GM23338 (cell line): ENCODE measurements at regions not wholly inside any gene's neighbourhood (a gene's known extent, or its start where the extent isn't known, plus 50 kb on each side); places are given as distances from the start of the nearest gene placed in this dataset.

Source experiments
- ATAC-seq: fragments of 200-7000 bp; cut with Tn5 transposase; 3 replicates; pipeline ENCODE4 v1.9.1; 2020
- DNase-seq: peaks from one replicate; pipeline ENCODE4 v3.0.0-alpha.2; 2015; ENCODE audit warnings: low spot score
- H2AFZ ChIP-seq: fragments of 200-600 bp; sonication (generic); 2 replicates; pipeline ENCODE4 v1.8.0; 2016; ENCODE audit warnings: antibody characterized with exemption, mild to moderate bottlenecking, moderate library complexity
- H3F3A ChIP-seq: fragments of 200-600 bp; sonication (generic); replicated peaks from 2 replicates; pipeline ENCODE4 v1.8.0; 2017; ENCODE audit warnings: antibody characterized with exemption, mixed run types, low read depth
- H3K27ac ChIP-seq: fragments of 200-600 bp; sonication (generic); 2 replicates; pipeline ENCODE4 v1.6.1; 2016; ENCODE audit warnings: low read depth
- H3K27me3 ChIP-seq: fragments of 200-600 bp; sonication (generic); 2 replicates; pipeline ENCODE4 v1.8.0; 2016; ENCODE audit warnings: mild to moderate bottlenecking, mixed run types, moderate library complexity; ENCODE audit not compliant: insufficient read depth
- H3K36me3 ChIP-seq: fragments of 200-600 bp; sonication (generic); 2 replicates; pipeline ENCODE4 v1.8.0; 2016; ENCODE audit warnings: mild to moderate bottlenecking; ENCODE audit not compliant: insufficient read depth
- H3K4me1 ChIP-seq: fragments of 200-600 bp; sonication (generic); 2 replicates; pipeline ENCODE4 v1.8.0; 2016; ENCODE audit warnings: mild to moderate bottlenecking, moderate library complexity; ENCODE audit not compliant: insufficient read depth
- H3K4me2 ChIP-seq: fragments of 200-600 bp; sonication (generic); 2 replicates; pipeline ENCODE4 v1.7.1; 2017; ENCODE audit warnings: mixed run types
- H3K4me3 ChIP-seq: fragments of 200-600 bp; sonication (generic); 2 replicates; pipeline ENCODE4 v1.6.1; 2016; ENCODE audit warnings: mixed run types
- H3K79me2 ChIP-seq: fragments of 200-600 bp; sonication (generic); replicated peaks from 2 replicates; pipeline ENCODE4 v1.8.0; 2017; ENCODE audit warnings: mild to moderate bottlenecking; ENCODE audit not compliant: insufficient read depth
- H3K9me2 ChIP-seq: fragments of 200-600 bp; sonication (generic); 2 replicates; pipeline ENCODE4 v1.8.0; 2017; ENCODE audit not compliant: insufficient read depth
- H4K20me1 ChIP-seq: fragments of 200-600 bp; sonication (generic); replicated peaks from 2 replicates; pipeline ENCODE4 v1.8.0; 2017; ENCODE audit warnings: mild to moderate bottlenecking; ENCODE audit not compliant: insufficient read depth
- H3K27ac Mint-ChIP-seq: 2 replicates; pipeline ENCODE4 v1.8.0; 2020; ENCODE audit warnings: inconsistent platforms, mild to moderate bottlenecking, moderate library complexity, mixed read lengths
- H3K27me3 Mint-ChIP-seq: 3 replicates; pipeline ENCODE4 v1.8.0; 2022; ENCODE audit warnings: low read depth, mild to moderate bottlenecking, moderate library complexity, mixed read lengths, inconsistent platforms; ENCODE audit not compliant: insufficient read depth, poor library complexity
- H3K36me3 Mint-ChIP-seq: 3 replicates; pipeline ENCODE4 v1.8.0; 2021; ENCODE audit warnings: low read depth, mild to moderate bottlenecking, inconsistent platforms, moderate library complexity, mixed read lengths
- H3K4me1 Mint-ChIP-seq: 3 replicates; pipeline ENCODE4 v1.8.0; 2020; ENCODE audit warnings: mild to moderate bottlenecking, inconsistent platforms, mixed read lengths
- H3K4me3 Mint-ChIP-seq: 3 replicates; pipeline ENCODE4 v1.8.0; 2021; ENCODE audit warnings: moderate library complexity, mild to moderate bottlenecking, inconsistent platforms, mixed read lengths
- H3K9me3 Mint-ChIP-seq: 3 replicates; pipeline ENCODE4 v1.8.0; 2020; ENCODE audit warnings: moderate library complexity, mild to moderate bottlenecking, inconsistent platforms, mixed read lengths
- CREB1 ChIP-seq: fragments of 250-450 bp; sonication (Bioruptor Pico); IDR thresholded peaks from 2 replicates; pipeline ENCODE4 v1.5.0; 2020; ENCODE audit warnings: low read depth, mild to moderate bottlenecking, moderate library complexity
- EZH2 ChIP-seq: fragments of 200-600 bp; sonication (generic); IDR thresholded peaks from one replicate; pipeline ENCODE4 v1.8.0; 2017; ENCODE audit warnings: antibody characterized with exemption, mild to moderate bottlenecking, low read depth; ENCODE audit not compliant: unreplicated experiment
- EZH2phosphoT487 ChIP-seq: fragments of 200-600 bp; sonication (generic); IDR thresholded peaks from one replicate; pipeline ENCODE4 v1.8.1; 2018; ENCODE audit warnings: antibody characterized with exemption; ENCODE audit not compliant: unreplicated experiment
- JUNB ChIP-seq: IDR thresholded peaks from one replicate; pipeline ENCODE4 v1.6.1; 2016; ENCODE audit warnings: antibody characterized with exemption; ENCODE audit not compliant: unreplicated experiment
- NANOG ChIP-seq: IDR thresholded peaks from 2 replicates; pipeline ENCODE4 v1.6.1; 2016; ENCODE audit warnings: antibody characterized with exemption, borderline replicate concordance
- POLR2AphosphoS5 ChIP-seq: IDR thresholded peaks from 2 replicates; pipeline ENCODE4 v1.6.1; 2016; ENCODE audit warnings: antibody characterized with exemption, low read depth
- ZNF114 ChIP-seq: fragments of 250-450 bp; sonication (Bioruptor Pico); IDR thresholded peaks from 2 replicates; pipeline ENCODE4 v1.5.0; 2020; ENCODE audit warnings: mild to moderate bottlenecking, moderate library complexity
- ZNF331 ChIP-seq: fragments of 250-450 bp; sonication (Bioruptor Pico); IDR thresholded peaks from 2 replicates; pipeline ENCODE4 v1.5.0; 2020; ENCODE audit warnings: low read depth, mild to moderate bottlenecking, moderate library complexity
- TF ChIP-seq, protein P1 (sequence below): IDR thresholded peaks from one replicate; pipeline ENCODE4 v1.6.1; 2018; ENCODE audit warnings: antibody characterized with exemption; ENCODE audit not compliant: unreplicated experiment
- TF ChIP-seq, protein P2 (sequence below): fragments of 250-450 bp; sonication (Bioruptor Pico); IDR thresholded peaks from 2 replicates; pipeline ENCODE4 v1.5.0; 2020; ENCODE audit warnings: mild to moderate bottlenecking, moderate library complexity
- TF ChIP-seq, protein P3 (sequence below): IDR thresholded peaks from 2 replicates; pipeline ENCODE4 v1.6.1; 2016; ENCODE audit warnings: antibody characterized with exemption
- TF ChIP-seq, protein P4 (sequence below), 2 experiments: fragments of 200-600 bp in 1 of 2; sonication (generic) in 1 of 2; conservative IDR thresholded peaks; 2 replicates each; pipeline versions ENCODE4 v1.5.1 to v1.6.1; 2016 to 2017; ENCODE audit warnings: antibody characterized with exemption in 2 of 2, low read depth in 2 of 2, mild to moderate bottlenecking in 2 of 2, moderate library complexity in 1 of 2

DNA sequence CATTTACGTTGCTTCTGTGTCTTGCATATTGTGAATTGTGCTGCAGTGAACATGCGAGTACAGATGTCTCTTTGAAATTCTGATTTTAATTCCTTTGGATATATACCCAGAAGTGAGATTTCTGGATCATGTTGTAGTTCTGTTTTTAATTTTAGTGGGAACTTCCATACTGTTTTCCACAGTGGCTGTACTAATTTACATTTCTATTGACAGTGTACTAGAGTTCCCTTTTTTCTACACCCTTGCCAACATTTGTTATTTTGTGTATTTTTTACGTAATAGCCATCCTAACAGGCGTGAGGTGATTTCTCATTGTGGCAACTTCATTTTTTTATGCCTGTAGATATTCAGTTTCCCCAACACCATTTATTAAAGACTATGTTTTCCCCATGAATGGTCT is 144.7 kb upstream of the INHBA start (continued):
- TF ChIP-seq, protein P1, sequence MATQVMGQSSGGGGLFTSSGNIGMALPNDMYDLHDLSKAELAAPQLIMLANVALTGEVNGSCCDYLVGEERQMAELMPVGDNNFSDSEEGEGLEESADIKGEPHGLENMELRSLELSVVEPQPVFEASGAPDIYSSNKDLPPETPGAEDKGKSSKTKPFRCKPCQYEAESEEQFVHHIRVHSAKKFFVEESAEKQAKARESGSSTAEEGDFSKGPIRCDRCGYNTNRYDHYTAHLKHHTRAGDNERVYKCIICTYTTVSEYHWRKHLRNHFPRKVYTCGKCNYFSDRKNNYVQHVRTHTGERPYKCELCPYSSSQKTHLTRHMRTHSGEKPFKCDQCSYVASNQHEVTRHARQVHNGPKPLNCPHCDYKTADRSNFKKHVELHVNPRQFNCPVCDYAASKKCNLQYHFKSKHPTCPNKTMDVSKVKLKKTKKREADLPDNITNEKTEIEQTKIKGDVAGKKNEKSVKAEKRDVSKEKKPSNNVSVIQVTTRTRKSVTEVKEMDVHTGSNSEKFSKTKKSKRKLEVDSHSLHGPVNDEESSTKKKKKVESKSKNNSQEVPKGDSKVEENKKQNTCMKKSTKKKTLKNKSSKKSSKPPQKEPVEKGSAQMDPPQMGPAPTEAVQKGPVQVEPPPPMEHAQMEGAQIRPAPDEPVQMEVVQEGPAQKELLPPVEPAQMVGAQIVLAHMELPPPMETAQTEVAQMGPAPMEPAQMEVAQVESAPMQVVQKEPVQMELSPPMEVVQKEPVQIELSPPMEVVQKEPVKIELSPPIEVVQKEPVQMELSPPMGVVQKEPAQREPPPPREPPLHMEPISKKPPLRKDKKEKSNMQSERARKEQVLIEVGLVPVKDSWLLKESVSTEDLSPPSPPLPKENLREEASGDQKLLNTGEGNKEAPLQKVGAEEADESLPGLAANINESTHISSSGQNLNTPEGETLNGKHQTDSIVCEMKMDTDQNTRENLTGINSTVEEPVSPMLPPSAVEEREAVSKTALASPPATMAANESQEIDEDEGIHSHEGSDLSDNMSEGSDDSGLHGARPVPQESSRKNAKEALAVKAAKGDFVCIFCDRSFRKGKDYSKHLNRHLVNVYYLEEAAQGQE = no peak

DNA sequence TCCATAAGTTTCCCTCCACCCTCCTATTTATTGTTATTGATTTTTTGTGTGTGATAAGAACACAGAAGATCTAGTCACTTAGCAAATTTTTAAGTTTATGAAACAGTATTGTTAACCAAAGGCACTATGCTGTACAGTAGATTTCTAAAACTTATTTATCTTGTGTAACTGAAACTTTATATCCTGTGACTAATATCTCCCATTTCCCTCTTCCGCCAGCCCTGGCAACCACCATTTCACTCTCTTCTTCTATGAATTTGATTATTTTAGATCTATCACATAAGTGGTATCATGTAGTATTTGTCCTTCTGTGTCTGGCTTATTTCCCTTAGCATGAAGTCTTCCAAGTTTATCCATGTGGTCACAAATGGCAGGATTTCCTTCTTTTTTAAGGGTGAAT is 144.3 kb upstream of the INHBA start:
- Histone ChIP-seq H3F3A (no peaks in the 10 kb centered on the region), H3K27me3 (no peaks in the 10 kb centered on the region), H3K36me3 (no peaks in the 10 kb centered on the region; the same call in 1 of the 2 replicates), H2AFZ (no peak overlapping the region), H3K27ac (no peak overlapping the region), H3K4me2 (no peak overlapping the region), H3K4me3 (no peak overlapping the region), H3K4me1 (no peaks in the 10 kb centered on the region), H4K20me1 (no peaks in the 10 kb centered on the region), H3K79me2 (no peaks in the 10 kb centered on the region), H3K9me2 (peaks cover 2% of the 10 kb centered on the region; the same call in 1 of the 2 replicates)
- Mint-ChIP-seq H3K27ac (no peak overlapping the region), H3K27me3 (no peaks in the 10 kb centered on the region), H3K4me1 (no peaks in the 10 kb centered on the region; the same call in 2 of the 3 replicates), H3K9me3 (no peaks in the 10 kb centered on the region), H3K36me3 (no peaks in the 10 kb centered on the region), H3K4me3 (no peak overlapping the region)
- no peak for DNase-seq
- ATAC-seq = no peak
- TF ChIP-seq, protein P2, sequence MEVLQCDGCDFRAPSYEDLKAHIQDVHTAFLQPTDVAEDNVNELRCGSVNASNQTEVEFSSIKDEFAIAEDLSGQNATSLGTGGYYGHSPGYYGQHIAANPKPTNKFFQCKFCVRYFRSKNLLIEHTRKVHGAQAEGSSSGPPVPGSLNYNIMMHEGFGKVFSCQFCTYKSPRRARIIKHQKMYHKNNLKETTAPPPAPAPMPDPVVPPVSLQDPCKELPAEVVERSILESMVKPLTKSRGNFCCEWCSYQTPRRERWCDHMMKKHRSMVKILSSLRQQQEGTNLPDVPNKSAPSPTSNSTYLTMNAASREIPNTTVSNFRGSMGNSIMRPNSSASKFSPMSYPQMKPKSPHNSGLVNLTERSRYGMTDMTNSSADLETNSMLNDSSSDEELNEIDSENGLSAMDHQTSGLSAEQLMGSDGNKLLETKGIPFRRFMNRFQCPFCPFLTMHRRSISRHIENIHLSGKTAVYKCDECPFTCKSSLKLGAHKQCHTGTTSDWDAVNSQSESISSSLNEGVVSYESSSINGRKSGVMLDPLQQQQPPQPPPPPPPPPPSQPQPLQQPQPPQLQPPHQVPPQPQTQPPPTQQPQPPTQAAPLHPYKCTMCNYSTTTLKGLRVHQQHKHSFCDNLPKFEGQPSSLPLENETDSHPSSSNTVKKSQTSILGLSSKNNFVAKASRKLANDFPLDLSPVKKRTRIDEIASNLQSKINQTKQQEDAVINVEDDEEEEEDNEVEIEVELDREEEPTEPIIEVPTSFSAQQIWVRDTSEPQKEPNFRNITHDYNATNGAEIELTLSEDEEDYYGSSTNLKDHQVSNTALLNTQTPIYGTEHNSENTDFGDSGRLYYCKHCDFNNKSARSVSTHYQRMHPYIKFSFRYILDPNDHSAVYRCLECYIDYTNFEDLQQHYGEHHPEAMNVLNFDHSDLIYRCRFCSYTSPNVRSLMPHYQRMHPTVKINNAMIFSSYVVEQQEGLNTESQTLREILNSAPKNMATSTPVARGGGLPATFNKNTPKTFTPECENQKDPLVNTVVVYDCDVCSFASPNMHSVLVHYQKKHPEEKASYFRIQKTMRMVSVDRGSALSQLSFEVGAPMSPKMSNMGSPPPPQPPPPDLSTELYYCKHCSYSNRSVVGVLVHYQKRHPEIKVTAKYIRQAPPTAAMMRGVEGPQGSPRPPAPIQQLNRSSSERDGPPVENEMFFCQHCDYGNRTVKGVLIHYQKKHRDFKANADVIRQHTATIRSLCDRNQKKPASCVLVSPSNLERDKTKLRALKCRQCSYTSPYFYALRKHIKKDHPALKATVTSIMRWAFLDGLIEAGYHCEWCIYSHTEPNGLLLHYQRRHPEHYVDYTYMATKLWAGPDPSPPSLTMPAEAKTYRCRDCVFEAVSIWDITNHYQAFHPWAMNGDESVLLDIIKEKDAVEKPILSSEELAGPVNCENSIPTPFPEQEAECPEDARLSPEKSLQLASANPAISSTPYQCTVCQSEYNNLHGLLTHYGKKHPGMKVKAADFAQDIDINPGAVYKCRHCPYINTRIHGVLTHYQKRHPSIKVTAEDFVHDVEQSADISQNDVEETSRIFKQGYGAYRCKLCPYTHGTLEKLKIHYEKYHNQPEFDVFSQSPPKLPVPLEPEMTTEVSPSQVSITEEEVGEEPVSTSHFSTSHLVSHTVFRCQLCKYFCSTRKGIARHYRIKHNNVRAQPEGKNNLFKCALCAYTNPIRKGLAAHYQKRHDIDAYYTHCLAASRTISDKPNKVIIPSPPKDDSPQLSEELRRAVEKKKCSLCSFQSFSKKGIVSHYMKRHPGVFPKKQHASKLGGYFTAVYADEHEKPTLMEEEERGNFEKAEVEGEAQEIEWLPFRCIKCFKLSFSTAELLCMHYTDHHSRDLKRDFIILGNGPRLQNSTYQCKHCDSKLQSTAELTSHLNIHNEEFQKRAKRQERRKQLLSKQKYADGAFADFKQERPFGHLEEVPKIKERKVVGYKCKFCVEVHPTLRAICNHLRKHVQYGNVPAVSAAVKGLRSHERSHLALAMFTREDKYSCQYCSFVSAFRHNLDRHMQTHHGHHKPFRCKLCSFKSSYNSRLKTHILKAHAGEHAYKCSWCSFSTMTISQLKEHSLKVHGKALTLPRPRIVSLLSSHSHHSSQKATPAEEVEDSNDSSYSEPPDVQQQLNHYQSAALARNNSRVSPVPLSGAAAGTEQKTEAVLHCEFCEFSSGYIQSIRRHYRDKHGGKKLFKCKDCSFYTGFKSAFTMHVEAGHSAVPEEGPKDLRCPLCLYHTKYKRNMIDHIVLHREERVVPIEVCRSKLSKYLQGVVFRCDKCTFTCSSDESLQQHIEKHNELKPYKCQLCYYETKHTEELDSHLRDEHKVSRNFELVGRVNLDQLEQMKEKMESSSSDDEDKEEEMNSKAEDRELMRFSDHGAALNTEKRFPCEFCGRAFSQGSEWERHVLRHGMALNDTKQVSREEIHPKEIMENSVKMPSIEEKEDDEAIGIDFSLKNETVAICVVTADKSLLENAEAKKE = no peak
- no peak for TF ChIP-seq ZNF331
- no peak for TF ChIP-seq EZH2phosphoT487
- no peak for TF ChIP-seq CREB1 (CRISPR knock-in tag)
- no peak for TF ChIP-seq NANOG
- TF ChIP-seq, protein P3, sequence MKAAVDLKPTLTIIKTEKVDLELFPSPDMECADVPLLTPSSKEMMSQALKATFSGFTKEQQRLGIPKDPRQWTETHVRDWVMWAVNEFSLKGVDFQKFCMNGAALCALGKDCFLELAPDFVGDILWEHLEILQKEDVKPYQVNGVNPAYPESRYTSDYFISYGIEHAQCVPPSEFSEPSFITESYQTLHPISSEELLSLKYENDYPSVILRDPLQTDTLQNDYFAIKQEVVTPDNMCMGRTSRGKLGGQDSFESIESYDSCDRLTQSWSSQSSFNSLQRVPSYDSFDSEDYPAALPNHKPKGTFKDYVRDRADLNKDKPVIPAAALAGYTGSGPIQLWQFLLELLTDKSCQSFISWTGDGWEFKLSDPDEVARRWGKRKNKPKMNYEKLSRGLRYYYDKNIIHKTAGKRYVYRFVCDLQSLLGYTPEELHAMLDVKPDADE = no peak
- TF ChIP-seq, protein P4, sequence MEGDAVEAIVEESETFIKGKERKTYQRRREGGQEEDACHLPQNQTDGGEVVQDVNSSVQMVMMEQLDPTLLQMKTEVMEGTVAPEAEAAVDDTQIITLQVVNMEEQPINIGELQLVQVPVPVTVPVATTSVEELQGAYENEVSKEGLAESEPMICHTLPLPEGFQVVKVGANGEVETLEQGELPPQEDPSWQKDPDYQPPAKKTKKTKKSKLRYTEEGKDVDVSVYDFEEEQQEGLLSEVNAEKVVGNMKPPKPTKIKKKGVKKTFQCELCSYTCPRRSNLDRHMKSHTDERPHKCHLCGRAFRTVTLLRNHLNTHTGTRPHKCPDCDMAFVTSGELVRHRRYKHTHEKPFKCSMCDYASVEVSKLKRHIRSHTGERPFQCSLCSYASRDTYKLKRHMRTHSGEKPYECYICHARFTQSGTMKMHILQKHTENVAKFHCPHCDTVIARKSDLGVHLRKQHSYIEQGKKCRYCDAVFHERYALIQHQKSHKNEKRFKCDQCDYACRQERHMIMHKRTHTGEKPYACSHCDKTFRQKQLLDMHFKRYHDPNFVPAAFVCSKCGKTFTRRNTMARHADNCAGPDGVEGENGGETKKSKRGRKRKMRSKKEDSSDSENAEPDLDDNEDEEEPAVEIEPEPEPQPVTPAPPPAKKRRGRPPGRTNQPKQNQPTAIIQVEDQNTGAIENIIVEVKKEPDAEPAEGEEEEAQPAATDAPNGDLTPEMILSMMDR (conservative IDR thresholded peaks at IDR 0.05; ENCODE audit: low read depth in 2 of 2) = no peak
- TF ChIP-seq JUNB = no peak
- no peak for TF ChIP-seq ZNF114 (CRISPR knock-in tag)
- TF ChIP-seq EZH2 = no peak
- TF ChIP-seq POLR2AphosphoS5 = no peak
